OCI-LY1 (cell line): ENCODE measurements at regions not wholly inside any gene's neighbourhood (a gene's known extent, or its start where the extent isn't known, plus 50 kb on each side); places are given as distances from the start of the nearest gene placed in this dataset.

Experiments
- EZH2 ChIP-seq: fragments of 200-600 bp; sonication (generic), shearing (Covaris generic); IDR thresholded peaks from 2 replicates; pipeline ENCODE4 v1.8.0; 2017; ENCODE audit warnings: borderline replicate concordance, mixed run types, mild to moderate bottlenecking, antibody characterized with exemption, low read length, moderate library complexity, mixed read lengths
- TF ChIP-seq, protein P1 (sequence below): fragments of 200-600 bp; sonication (generic), shearing (Covaris generic); IDR thresholded peaks from 2 replicates; pipeline ENCODE4 v1.5.1; 2017; ENCODE audit warnings: mild to moderate bottlenecking, antibody characterized with exemption, low read length, moderate library complexity, mixed read lengths

DNA sequence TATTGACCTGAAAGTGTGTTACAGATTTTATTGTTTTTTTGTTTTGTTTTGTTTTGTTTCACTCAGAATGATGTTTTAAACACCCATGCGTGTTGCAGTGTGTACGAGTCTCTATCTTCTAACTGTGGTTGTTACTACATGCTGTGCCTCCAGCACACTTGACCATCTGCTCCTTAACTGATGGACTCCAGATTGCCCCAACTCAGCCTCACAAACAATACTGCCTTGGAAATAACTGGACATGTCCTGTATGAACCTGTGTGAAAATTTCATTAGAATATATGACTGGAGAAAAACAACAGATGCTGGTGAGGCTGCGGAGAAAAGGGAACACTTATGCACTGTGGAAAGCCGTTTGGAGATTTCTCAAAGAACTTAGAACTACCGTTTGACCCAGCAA is 68.7 kb upstream of the HAND1 start:
- TF ChIP-seq, protein P1, sequence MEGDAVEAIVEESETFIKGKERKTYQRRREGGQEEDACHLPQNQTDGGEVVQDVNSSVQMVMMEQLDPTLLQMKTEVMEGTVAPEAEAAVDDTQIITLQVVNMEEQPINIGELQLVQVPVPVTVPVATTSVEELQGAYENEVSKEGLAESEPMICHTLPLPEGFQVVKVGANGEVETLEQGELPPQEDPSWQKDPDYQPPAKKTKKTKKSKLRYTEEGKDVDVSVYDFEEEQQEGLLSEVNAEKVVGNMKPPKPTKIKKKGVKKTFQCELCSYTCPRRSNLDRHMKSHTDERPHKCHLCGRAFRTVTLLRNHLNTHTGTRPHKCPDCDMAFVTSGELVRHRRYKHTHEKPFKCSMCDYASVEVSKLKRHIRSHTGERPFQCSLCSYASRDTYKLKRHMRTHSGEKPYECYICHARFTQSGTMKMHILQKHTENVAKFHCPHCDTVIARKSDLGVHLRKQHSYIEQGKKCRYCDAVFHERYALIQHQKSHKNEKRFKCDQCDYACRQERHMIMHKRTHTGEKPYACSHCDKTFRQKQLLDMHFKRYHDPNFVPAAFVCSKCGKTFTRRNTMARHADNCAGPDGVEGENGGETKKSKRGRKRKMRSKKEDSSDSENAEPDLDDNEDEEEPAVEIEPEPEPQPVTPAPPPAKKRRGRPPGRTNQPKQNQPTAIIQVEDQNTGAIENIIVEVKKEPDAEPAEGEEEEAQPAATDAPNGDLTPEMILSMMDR = no peak
- no peak for TF ChIP-seq EZH2
